Stimulated activated memory B cell treated with anti-CD40 and anti-IgM and Interleukin-4, amounts not matched to agents 10 μg/mL and 1 μg/mL and 100 μg/mL, for 72 hours (primary cell): ENCODE measurements at regions not wholly inside any gene's neighbourhood (a gene's known extent, or its start where the extent isn't known, plus 50 kb on each side); places are given as distances from the start of the nearest gene placed in this dataset.

ENCODE experiments used
- ATAC-seq: fragments of 150-1000 bp; cut with Tn5 transposase; 2 replicates; pipeline ENCODE4 v1.10.0; 2021
- H3K27ac Mint-ChIP-seq: one replicate; pipeline ENCODE4 v1.8.0; 2022; ENCODE audit warnings: mild to moderate bottlenecking, mixed read lengths
- H3K27me3 Mint-ChIP-seq: one replicate; pipeline ENCODE4 v1.8.0; 2022; ENCODE audit warnings: mixed read lengths
- H3K36me3 Mint-ChIP-seq: one replicate; pipeline ENCODE4 v1.8.0; 2022; ENCODE audit warnings: mixed read lengths
- H3K4me1 Mint-ChIP-seq: one replicate; pipeline ENCODE4 v1.8.0; 2022; ENCODE audit warnings: mixed read lengths
- H3K4me3 Mint-ChIP-seq: one replicate; pipeline ENCODE4 v1.8.0; 2022; ENCODE audit warnings: mild to moderate bottlenecking, moderate library complexity, mixed read lengths
- H3K9me3 Mint-ChIP-seq: one replicate; pipeline ENCODE4 v1.8.0; 2022; ENCODE audit warnings: mixed read lengths

GRCh38 chr5:155903791-155904190 is 423.2 kb upstream of the SGCD start:
- H3K4me3 Mint-ChIP-seq: no peak overlapping the region
- no peaks in the 10 kb centered on the region for H3K4me1 Mint-ChIP-seq
- no peaks in the 10 kb centered on the region for H3K27me3 Mint-ChIP-seq
- ATAC-seq: no peak
- H3K36me3 Mint-ChIP-seq: no peaks in the 10 kb centered on the region
- no peak overlapping the region for H3K27ac Mint-ChIP-seq
- no peaks in the 10 kb centered on the region for H3K9me3 Mint-ChIP-seq

GRCh38 chr5:155905364-155905763 is 421.6 kb upstream of the SGCD start:
- Mint-ChIP-seq H3K36me3 (no peaks in the 10 kb centered on the region), H3K27ac (no peak overlapping the region), H3K4me3 (no peak overlapping the region), H3K4me1 (no peaks in the 10 kb centered on the region), H3K27me3 (no peaks in the 10 kb centered on the region), H3K9me3 (no peaks in the 10 kb centered on the region)
- ATAC-seq: no peak

GRCh38 chr5:155906046-155906445 is 420.9 kb upstream of the SGCD start:
- Mint-ChIP-seq H3K36me3 (no peaks in the 10 kb centered on the region), H3K27me3 (no peaks in the 10 kb centered on the region), H3K27ac (no peak overlapping the region), H3K9me3 (no peaks in the 10 kb centered on the region), H3K4me1 (no peaks in the 10 kb centered on the region), H3K4me3 (no peak overlapping the region)
- no peak for ATAC-seq

- Mint-ChIP-seq H3K9me3 (no peaks in the 10 kb centered on the region), H3K4me1 (no peaks in the 10 kb centered on the region), H3K27ac (no peak overlapping the region), H3K4me3 (no peak overlapping the region), H3K36me3 (no peaks in the 10 kb centered on the region), H3K27me3 (no peaks in the 10 kb centered on the region)
- no peak for ATAC-seq
Measured at GRCh38 chr5:155908543-155908942, 418.4 kb upstream of the SGCD start.

GRCh38 chr5:155912291-155912690 is 414.7 kb upstream of the SGCD start:
- Mint-ChIP-seq H3K36me3 (no peaks in the 10 kb centered on the region), H3K4me3 (no peak overlapping the region), H3K27ac (no peak overlapping the region), H3K4me1 (no peaks in the 10 kb centered on the region), H3K9me3 (no peaks in the 10 kb centered on the region), H3K27me3 (no peaks in the 10 kb centered on the region)
- ATAC-seq: no peak

- Mint-ChIP-seq H3K4me3 (no peak overlapping the region), H3K36me3 (no peaks in the 10 kb centered on the region), H3K9me3 (no peaks in the 10 kb centered on the region), H3K4me1 (no peaks in the 10 kb centered on the region), H3K27ac (no peak overlapping the region), H3K27me3 (no peaks in the 10 kb centered on the region)
- ATAC-seq: no peak
Measured at GRCh38 chr5:155914766-155915165, 412.2 kb upstream of the SGCD start.

- H3K4me1 Mint-ChIP-seq: no peaks in the 10 kb centered on the region
- H3K9me3 Mint-ChIP-seq: no peaks in the 10 kb centered on the region
- H3K27ac Mint-ChIP-seq: no peak overlapping the region
- no peak overlapping the region for H3K4me3 Mint-ChIP-seq
- no peak for ATAC-seq
- no peaks in the 10 kb centered on the region for H3K36me3 Mint-ChIP-seq
- H3K27me3 Mint-ChIP-seq: peaks cover 8% of the 10 kb centered on the region
Measured at GRCh38 chr5:155915601-155916000, 411.4 kb upstream of the SGCD start.

- H3K27ac Mint-ChIP-seq: no peak overlapping the region
- H3K36me3 Mint-ChIP-seq: no peaks in the 10 kb centered on the region
- no peaks in the 10 kb centered on the region for H3K4me1 Mint-ChIP-seq
- no peak for ATAC-seq
- H3K27me3 Mint-ChIP-seq: peaks cover 10% of the 10 kb centered on the region
- no peak overlapping the region for H3K4me3 Mint-ChIP-seq
- H3K9me3 Mint-ChIP-seq: no peaks in the 10 kb centered on the region
Measured at GRCh38 chr5:155919126-155919525, 407.8 kb upstream of the SGCD start.

- Mint-ChIP-seq H3K9me3 (no peaks in the 10 kb centered on the region), H3K27ac (no peak overlapping the region), H3K4me1 (no peaks in the 10 kb centered on the region), H3K27me3 (peaks cover 10% of the 10 kb centered on the region), H3K4me3 (no peak overlapping the region), H3K36me3 (no peaks in the 10 kb centered on the region)
- no peak for ATAC-seq
Measured at GRCh38 chr5:155919725-155920124, 407.2 kb upstream of the SGCD start.

- Mint-ChIP-seq H3K27ac (no peak overlapping the region), H3K4me3 (no peak overlapping the region), H3K4me1 (no peaks in the 10 kb centered on the region), H3K9me3 (no peaks in the 10 kb centered on the region), H3K27me3 (peaks cover 10% of the 10 kb centered on the region), H3K36me3 (no peaks in the 10 kb centered on the region)
- ATAC-seq: no peak
Measured at GRCh38 chr5:155921621-155922020, 405.3 kb upstream of the SGCD start.

GRCh38 chr5:155923784-155924183 is 403.2 kb upstream of the SGCD start:
- Mint-ChIP-seq H3K4me1 (no peaks in the 10 kb centered on the region), H3K27ac (no peak overlapping the region), H3K27me3 (peaks cover 10% of the 10 kb centered on the region), H3K4me3 (no peak overlapping the region), H3K9me3 (no peaks in the 10 kb centered on the region), H3K36me3 (no peaks in the 10 kb centered on the region)
- ATAC-seq: no peak

GRCh38 chr5:155926031-155926430 is 400.9 kb upstream of the SGCD start:
- H3K4me3 Mint-ChIP-seq: no peak overlapping the region
- no peaks in the 10 kb centered on the region for H3K36me3 Mint-ChIP-seq
- H3K27ac Mint-ChIP-seq: no peak overlapping the region
- no peaks in the 10 kb centered on the region for H3K9me3 Mint-ChIP-seq
- no peaks in the 10 kb centered on the region for H3K4me1 Mint-ChIP-seq
- no peak for ATAC-seq
- no peaks in the 10 kb centered on the region for H3K27me3 Mint-ChIP-seq

GRCh38 chr5:155926766-155927165 is 400.2 kb upstream of the SGCD start:
- no peaks in the 10 kb centered on the region for H3K36me3 Mint-ChIP-seq
- ATAC-seq: no peak
- no peak overlapping the region for H3K4me3 Mint-ChIP-seq
- H3K9me3 Mint-ChIP-seq: no peaks in the 10 kb centered on the region
- H3K4me1 Mint-ChIP-seq: no peaks in the 10 kb centered on the region
- no peaks in the 10 kb centered on the region for H3K27me3 Mint-ChIP-seq
- no peak overlapping the region for H3K27ac Mint-ChIP-seq

- ATAC-seq: no peak
- no peaks in the 10 kb centered on the region for H3K27me3 Mint-ChIP-seq
- no peak overlapping the region for H3K4me3 Mint-ChIP-seq
- H3K27ac Mint-ChIP-seq: no peak overlapping the region
- H3K9me3 Mint-ChIP-seq: no peaks in the 10 kb centered on the region
- no peaks in the 10 kb centered on the region for H3K36me3 Mint-ChIP-seq
- no peaks in the 10 kb centered on the region for H3K4me1 Mint-ChIP-seq
Measured at GRCh38 chr5:155929112-155929511, 397.9 kb upstream of the SGCD start.

GRCh38 chr5:155934964-155935363 is 392.0 kb upstream of the SGCD start:
- no peak overlapping the region for H3K4me3 Mint-ChIP-seq
- H3K4me1 Mint-ChIP-seq: no peaks in the 10 kb centered on the region
- no peaks in the 10 kb centered on the region for H3K27me3 Mint-ChIP-seq
- no peak for ATAC-seq
- no peak overlapping the region for H3K27ac Mint-ChIP-seq
- no peaks in the 10 kb centered on the region for H3K36me3 Mint-ChIP-seq
- H3K9me3 Mint-ChIP-seq: no peaks in the 10 kb centered on the region

GRCh38 chr5:155935723-155936122 is 391.2 kb upstream of the SGCD start:
- Mint-ChIP-seq H3K4me1 (no peaks in the 10 kb centered on the region), H3K27me3 (no peaks in the 10 kb centered on the region), H3K4me3 (no peak overlapping the region), H3K9me3 (no peaks in the 10 kb centered on the region), H3K27ac (no peak overlapping the region), H3K36me3 (no peaks in the 10 kb centered on the region)
- ATAC-seq: no peak
